ENCODE measurements at regions not wholly inside any gene's neighbourhood (a gene's known extent, or its start where the extent isn't known, plus 50 kb on each side); places are given as distances from the start of the nearest gene placed in this dataset.

DNA sequence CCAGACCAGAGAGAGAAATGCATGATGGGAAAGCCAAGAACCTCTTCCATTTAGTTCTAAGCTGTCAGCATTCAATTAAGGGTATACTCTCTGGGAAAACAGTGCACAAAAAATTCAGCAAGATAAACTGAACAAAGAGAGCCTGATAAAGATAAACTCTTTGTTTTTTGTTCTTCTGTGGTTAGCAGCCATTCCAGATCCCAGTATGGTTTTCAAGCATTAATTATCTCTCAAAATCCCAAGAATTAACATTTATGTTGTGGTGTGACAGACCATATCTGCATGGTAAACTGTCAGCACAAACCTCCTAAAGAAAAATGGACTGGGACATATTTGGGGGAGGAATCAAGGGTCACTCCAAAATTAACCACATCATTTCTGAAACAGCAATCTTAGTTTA, 124.0 kb upstream of the LRRN1 start:
- TF ChIP-seq, protein P1, sequence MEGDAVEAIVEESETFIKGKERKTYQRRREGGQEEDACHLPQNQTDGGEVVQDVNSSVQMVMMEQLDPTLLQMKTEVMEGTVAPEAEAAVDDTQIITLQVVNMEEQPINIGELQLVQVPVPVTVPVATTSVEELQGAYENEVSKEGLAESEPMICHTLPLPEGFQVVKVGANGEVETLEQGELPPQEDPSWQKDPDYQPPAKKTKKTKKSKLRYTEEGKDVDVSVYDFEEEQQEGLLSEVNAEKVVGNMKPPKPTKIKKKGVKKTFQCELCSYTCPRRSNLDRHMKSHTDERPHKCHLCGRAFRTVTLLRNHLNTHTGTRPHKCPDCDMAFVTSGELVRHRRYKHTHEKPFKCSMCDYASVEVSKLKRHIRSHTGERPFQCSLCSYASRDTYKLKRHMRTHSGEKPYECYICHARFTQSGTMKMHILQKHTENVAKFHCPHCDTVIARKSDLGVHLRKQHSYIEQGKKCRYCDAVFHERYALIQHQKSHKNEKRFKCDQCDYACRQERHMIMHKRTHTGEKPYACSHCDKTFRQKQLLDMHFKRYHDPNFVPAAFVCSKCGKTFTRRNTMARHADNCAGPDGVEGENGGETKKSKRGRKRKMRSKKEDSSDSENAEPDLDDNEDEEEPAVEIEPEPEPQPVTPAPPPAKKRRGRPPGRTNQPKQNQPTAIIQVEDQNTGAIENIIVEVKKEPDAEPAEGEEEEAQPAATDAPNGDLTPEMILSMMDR (IDR thresholded peaks at IDR 0.05; ENCODE audit: low read depth, low read length) = no peak
- no peak for DNase-seq (ENCODE audit: low read depth in 2 of 2)
- H3K4me3 ChIP-seq (replicated peaks in 1 of 2; ENCODE audit: low read depth in 2 of 2, low read length in 2 of 2) = no peak overlapping the region

DNA sequence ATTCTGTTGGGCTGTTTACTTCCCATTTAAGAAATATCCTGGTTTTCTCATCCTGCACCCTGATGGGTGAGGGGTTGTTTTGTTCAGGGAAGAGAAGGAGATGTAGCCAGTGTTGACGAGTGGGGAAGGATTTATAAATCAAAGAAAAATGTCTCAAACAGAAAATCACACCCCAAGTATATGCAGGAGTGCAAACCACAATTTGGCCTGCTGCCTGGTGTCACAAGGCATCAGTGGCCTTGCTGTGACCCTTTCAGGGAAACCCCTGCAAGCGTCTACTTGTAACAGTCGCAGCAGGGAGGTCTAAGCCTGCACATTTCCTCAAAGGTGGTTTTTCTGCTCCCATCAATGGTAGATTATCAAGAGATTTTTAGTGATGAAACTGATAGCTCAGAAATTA, 132.6 kb upstream of the LRRN1 start:
- TF ChIP-seq, protein P1 (IDR thresholded peaks at IDR 0.05; ENCODE audit: low read depth, low read length) = no peak
- no peak for DNase-seq (ENCODE audit: low read depth in 2 of 2)

DNA sequence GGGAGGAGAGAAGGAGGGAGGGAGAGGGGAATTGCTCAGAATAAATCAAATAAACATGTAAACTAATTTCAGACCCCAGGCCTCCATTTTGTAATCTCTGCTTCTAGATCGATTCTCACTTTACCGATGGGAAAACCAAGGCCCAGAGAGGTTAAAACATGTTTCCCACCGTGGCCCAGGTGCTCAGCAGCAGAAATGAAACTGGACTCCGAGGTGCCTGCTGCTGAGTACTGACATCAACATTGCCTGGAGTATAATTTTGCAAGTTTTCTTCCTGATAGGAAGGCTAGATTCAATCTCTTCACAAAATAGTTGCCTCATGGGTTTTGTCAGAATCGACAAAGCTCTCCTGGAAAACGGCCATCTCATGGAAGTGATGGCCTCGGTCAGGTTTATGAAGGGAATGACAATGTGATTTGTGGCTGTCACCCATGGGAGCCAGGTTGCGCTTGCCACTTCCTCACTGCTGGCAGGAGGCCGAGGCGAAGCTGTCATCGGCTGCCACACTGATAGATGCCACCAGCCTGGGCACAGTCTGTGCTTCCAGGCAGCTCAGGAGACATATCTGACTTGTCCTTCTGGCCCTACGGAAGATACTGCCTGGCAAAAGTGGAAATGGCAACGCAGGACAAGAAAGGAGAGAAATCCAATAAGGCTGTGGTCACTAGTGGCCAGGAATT, 133.1 kb upstream of the LRRN1 start:
- no peak for DNase-seq (ENCODE audit: low read depth in 2 of 2)
- TF ChIP-seq, protein P1 (IDR thresholded peaks at IDR 0.05; ENCODE audit: low read depth, low read length) = no peak
- H3K4me3 ChIP-seq (replicated peaks in 1 of 2; ENCODE audit: low read depth in 2 of 2, low read length in 2 of 2) = no peak overlapping the region

More for the DNA sequence above, 132.6 kb upstream of the LRRN1 start:
- H3K4me3 ChIP-seq (replicated peaks in 1 of 2; ENCODE audit: low read depth in 2 of 2, low read length in 2 of 2) = no peak overlapping the region

DNA sequence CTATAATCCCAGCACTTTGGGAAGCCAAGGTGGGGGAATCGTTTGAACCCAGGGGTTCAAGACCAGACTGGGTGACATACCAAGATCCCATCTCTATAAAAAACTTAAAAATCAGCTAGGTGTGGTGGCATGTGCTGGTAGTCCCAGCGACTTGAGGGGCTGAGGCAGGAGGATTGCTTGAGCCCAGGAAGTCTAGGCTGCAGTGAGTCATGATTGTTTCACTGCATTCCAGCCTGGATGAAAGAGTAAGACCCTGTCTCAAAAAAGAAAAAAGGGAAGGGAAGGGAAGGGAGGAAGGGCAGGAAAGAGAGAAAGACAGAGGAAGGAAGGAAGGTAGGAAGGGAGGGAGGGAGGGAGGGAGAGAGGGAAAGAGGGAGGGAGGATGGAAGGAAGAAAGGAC, 133.7 kb upstream of the LRRN1 start:
- TF ChIP-seq, protein P1 (IDR thresholded peaks at IDR 0.05; ENCODE audit: low read depth, low read length) = no peak
- no peak overlapping the region for H3K4me3 ChIP-seq (replicated peaks in 1 of 2; ENCODE audit: low read depth in 2 of 2, low read length in 2 of 2)
- DNase-seq (ENCODE audit: low read depth in 2 of 2) = no peak

DNA sequence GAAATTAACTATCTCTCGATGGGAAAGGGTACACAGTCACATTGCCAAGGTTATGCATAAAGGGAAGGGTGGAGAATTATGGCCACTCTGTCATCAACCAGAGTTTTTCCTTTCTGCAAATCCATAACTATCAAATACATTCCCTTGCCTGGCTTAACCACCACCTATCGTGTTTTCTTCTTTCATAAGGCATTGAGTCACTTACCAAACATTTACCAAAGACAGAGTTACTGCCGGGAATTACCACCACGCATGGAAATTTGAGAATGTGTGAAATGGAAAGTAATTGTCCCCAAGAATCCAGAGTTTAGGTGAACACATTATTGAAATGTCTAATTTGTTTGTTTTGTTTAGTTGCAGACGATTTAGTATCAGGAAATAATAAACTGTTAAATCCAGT, 134.3 kb upstream of the LRRN1 start:
- TF ChIP-seq, protein P1 (IDR thresholded peaks at IDR 0.05; ENCODE audit: low read depth, low read length) = no peak
- DNase-seq (ENCODE audit: low read depth in 2 of 2) = no peak
- H3K4me3 ChIP-seq (replicated peaks in 1 of 2; ENCODE audit: low read depth in 2 of 2, low read length in 2 of 2) = no peak overlapping the region

DNA sequence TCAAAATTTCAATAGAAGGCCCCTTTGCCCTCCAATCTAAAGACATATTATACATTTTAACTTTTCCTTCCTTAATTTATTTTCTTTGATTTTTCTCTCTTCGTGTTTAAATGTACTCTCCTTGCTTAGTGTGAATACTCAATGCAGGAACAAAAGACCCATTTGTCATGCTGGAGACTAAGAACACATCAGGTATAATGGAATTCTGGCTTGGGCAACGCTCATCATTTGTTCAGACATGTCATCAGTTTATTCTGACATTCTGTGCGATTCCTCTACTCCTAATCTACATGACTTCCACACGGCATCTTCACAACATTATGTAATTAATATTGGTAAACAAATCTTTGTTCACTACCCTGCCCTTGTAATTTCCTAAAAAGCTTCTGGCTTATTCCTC, 136.6 kb upstream of the LRRN1 start:
- TF ChIP-seq, protein P1 (IDR thresholded peaks at IDR 0.05; ENCODE audit: low read depth, low read length) = no peak
- DNase-seq (ENCODE audit: low read depth in 2 of 2) = no peak
- H3K4me3 ChIP-seq (replicated peaks in 1 of 2; ENCODE audit: low read depth in 2 of 2, low read length in 2 of 2) = no peak overlapping the region

DNA sequence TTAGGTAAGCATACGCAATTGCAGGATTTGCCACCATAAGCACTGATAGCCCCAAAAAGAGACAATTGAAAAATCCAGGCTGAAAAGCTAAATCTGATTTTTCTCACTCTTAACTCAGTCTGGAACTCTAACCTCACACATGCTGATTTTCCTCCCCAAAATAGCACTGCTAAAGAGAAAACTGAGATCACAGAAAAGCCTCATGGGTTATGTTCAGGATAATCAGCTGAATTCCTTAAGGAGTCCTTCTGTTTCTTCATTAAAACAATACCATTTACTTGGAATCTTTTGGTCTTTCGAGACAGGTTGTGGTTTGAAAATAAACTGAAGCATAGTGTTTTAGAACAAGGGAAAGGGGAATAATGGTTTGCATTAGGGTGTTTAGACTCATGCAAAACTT, 144.3 kb upstream of the LRRN1 start:
- TF ChIP-seq, protein P1 (IDR thresholded peaks at IDR 0.05; ENCODE audit: low read depth, low read length) = no peak
- H3K4me3 ChIP-seq (replicated peaks in 1 of 2; ENCODE audit: low read depth in 2 of 2, low read length in 2 of 2) = no peak overlapping the region
- no peak for DNase-seq (ENCODE audit: low read depth in 2 of 2)
